ENCODE measurements at regions not wholly inside any gene's neighbourhood (a gene's known extent, or its start where the extent isn't known, plus 50 kb on each side); places are given as distances from the start of the nearest gene placed in this dataset.

GRCh38 chr3:87800516-87800915 lies 258.3 kb downstream of the CGGBP1 start:
- Histone ChIP-seq H3K27me3 (no peaks in the 10 kb centered on the region), H3K27ac (no peak overlapping the region), H3K4me3 (no peak overlapping the region), H3K36me3 (no peaks in the 10 kb centered on the region), H3K9me3 (no peaks in the 10 kb centered on the region), H3K4me1 (no peaks in the 10 kb centered on the region)
- ATAC-seq (no peak), DNase-seq (no peak)
- TF ChIP-seq, protein P1, sequence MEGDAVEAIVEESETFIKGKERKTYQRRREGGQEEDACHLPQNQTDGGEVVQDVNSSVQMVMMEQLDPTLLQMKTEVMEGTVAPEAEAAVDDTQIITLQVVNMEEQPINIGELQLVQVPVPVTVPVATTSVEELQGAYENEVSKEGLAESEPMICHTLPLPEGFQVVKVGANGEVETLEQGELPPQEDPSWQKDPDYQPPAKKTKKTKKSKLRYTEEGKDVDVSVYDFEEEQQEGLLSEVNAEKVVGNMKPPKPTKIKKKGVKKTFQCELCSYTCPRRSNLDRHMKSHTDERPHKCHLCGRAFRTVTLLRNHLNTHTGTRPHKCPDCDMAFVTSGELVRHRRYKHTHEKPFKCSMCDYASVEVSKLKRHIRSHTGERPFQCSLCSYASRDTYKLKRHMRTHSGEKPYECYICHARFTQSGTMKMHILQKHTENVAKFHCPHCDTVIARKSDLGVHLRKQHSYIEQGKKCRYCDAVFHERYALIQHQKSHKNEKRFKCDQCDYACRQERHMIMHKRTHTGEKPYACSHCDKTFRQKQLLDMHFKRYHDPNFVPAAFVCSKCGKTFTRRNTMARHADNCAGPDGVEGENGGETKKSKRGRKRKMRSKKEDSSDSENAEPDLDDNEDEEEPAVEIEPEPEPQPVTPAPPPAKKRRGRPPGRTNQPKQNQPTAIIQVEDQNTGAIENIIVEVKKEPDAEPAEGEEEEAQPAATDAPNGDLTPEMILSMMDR (IDR thresholded peaks at IDR 0.05), result no peak
- intact Hi-C loops (cut with DNase I), result no loop called here

DNA sequence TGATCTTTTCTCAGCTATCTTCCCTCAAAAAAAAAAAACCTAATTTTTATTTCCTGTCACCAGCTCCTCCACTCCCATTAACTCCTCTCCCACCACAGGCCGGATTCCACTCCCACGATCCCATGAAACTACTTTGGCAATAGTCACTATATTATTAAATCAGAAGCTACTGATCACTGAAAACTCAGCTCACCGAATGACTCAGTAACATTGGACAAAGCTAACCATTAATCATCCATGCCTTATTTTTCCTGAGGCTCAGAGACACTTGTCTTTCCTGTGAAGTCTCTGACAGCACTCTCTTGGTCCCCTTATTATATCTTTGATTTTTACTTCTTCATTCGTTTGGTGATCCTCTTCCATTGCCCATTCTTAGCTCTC lies 260.2 kb downstream of the CGGBP1 start:
- Histone ChIP-seq H3K36me3 (no peaks in the 10 kb centered on the region), H3K27ac (no peak overlapping the region), H3K27me3 (peaks cover 10% of the 10 kb centered on the region), H3K4me3 (no peak overlapping the region), H3K4me1 (no peaks in the 10 kb centered on the region), H3K9me3 (no peaks in the 10 kb centered on the region)
- no peak for DNase-seq
- intact Hi-C loops (cut with DNase I), result no loop called here
- TF ChIP-seq, protein P1 (IDR thresholded peaks at IDR 0.05), result no peak
- no peak for ATAC-seq

DNA sequence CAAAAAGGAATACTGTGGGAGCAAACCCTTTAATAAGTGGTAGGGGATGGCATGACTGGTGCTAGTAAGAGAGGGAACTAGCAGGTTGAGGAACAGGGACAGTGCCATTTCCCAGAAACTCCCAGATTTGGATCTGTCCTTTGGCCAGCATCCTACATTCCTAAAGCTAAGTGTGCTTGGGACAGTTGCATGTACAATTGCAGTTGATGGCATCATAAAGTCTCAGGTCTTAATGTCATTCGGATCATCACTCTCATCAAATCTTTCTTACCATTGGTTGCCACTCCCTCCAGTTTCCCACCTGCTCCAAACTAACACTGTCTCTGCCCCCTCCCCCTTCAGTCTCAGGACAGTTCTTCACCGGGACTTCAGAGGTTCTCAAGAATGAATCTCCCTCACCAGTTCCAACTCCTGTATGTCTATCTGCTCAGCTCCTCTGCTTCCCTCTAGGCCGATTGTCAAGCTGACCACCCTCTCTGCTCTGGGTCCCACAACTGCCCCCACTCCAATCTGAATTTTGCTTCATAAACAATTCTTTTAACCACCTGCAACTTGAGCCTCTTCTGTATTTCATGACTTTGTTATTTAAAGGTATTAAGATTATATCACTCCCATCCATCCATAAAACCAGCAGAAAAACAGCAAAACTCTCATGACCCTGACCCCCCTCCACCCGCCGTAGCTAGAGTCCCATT lies 260.8 kb downstream of the CGGBP1 start:
- TF ChIP-seq, protein P1 (IDR thresholded peaks at IDR 0.05), result no peak
- Histone ChIP-seq H3K4me3 (no peak overlapping the region), H3K9me3 (no peaks in the 10 kb centered on the region), H3K27me3 (peaks cover 15% of the 10 kb centered on the region), H3K4me1 (no peaks in the 10 kb centered on the region), H3K27ac (no peak overlapping the region), H3K36me3 (no peaks in the 10 kb centered on the region)
- intact Hi-C loops (cut with DNase I), result no loop called here
- DNase-seq (no peak), ATAC-seq (no peak)

DNA sequence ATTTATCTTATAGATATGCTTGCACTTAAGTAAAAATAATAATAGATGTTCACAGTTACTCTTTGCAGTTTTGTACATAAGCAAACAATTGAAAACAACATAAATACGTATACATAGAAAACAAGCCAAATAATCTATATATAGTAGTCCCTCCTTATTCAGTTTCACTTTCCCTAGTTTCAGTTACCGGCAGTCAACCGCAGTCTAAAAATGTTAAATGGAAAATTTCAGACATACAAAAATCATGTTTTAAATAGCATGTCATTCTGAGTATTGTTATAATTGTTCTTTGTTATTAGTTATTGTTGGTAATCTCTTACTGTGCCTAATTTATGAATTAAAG lies 262.0 kb downstream of the CGGBP1 start:
- H3K27ac ChIP-seq, result no peak overlapping the region
- DNase-seq (no peak), ATAC-seq (no peak)
- intact Hi-C loops (cut with DNase I), result no loop called here
- H3K4me1 ChIP-seq, result peaks cover 5% of the 10 kb centered on the region
- H3K36me3 ChIP-seq, result no peaks in the 10 kb centered on the region
- H3K4me3 ChIP-seq, result no peak overlapping the region
- TF ChIP-seq, protein P1 (IDR thresholded peaks at IDR 0.05), result no peak
- H3K27me3 ChIP-seq, result peaks cover 27% of the 10 kb centered on the region
- no peaks in the 10 kb centered on the region for H3K9me3 ChIP-seq

- H3K4me3 ChIP-seq, result no peak overlapping the region
- peaks cover 5% of the 10 kb centered on the region for H3K4me1 ChIP-seq
- peaks cover 33% of the 10 kb centered on the region for H3K27me3 ChIP-seq
- DNase-seq (no peak), ATAC-seq (no peak)
- intact Hi-C loops (cut with DNase I), result no loop called here
- TF ChIP-seq, protein P1 (IDR thresholded peaks at IDR 0.05), result no peak
- H3K36me3 ChIP-seq, result no peaks in the 10 kb centered on the region
- H3K9me3 ChIP-seq, result no peaks in the 10 kb centered on the region
- H3K27ac ChIP-seq, result no peak overlapping the region
Observed at GRCh38 chr3:87796137-87796842, 262.5 kb downstream of the CGGBP1 start.

All from upper lobe of right lung (tissue), 1 donor.